Sigmoid colon (tissue), 4 donors: ENCODE measurements at regions not wholly inside any gene's neighbourhood (a gene's known extent, or its start where the extent isn't known, plus 50 kb on each side); places are given as distances from the start of the nearest gene placed in this dataset.

ENCODE experiments used
- POLR2A ChIP-seq, 2 donors: fragments of 450-650 bp; IDR thresholded peaks; one replicate each; pipeline ENCODE4 v1.6.1; 2016; ENCODE audit warnings: antibody characterized with exemption in 2 of 2, mild to moderate bottlenecking in 2 of 2, moderate library complexity in 2 of 2
- POLR2AphosphoS5 ChIP-seq, 4 donors: sonication (generic); formaldehyde crosslinking; IDR thresholded peaks; one replicate each; pipeline ENCODE4 v1.6.1; 2017; ENCODE audit warnings: antibody characterized with exemption in 4 of 4
- TF ChIP-seq, protein P1 (sequence below), 4 experiments: fragments of 450-650 bp in 3 of 4; fragments of 200-600 bp in 1 of 4; IDR thresholded peaks; one replicate each; pipeline ENCODE4 v1.5.1; 2016 to 2019; ENCODE audit warnings: antibody characterized with exemption in 4 of 4, mild to moderate bottlenecking in 3 of 4, moderate library complexity in 2 of 4

DNA sequence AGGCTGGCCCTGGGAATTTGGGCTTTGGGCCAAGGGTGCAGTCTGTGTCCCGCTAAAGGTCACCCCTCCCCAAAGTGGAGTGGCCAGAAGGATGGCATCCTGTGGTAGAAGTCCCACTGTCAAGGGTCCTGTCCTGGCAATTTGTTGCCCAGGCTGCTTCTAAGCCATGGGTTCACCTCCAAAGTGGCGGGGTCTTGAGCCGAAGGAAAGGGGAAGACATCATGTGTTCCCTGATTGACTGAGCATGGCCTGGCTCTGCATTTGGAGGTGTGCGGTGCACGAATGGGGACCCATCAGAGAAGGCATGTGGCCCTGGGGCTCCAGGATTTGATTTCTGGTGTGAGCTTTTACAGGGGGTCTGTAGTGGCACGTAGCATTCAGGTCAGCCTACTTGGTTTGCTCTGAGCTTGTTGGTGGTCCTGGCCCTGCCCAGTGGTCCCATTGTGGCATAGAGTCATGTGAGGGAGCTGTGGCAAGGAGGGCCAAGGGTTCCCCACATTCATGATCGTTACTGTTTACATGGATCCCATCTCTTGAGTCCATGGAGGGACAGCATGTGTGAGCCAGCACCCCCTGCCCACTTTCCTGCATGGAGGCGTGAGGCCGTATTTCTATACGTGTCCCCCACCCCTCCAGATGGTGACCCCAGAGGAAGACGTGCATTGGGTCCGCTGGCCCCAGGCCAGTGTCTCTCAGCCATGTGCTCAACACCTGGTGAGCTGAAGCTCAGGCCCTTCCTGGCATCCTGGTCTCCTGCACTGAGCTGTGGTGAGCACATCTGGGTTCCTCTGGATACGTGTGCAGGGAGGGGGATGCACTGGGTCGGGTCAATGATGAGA lies 225.1 kb downstream of the SNRPN start:
- no peak for TF ChIP-seq POLR2A (IDR thresholded peaks at IDR 0.05)
- TF ChIP-seq, protein P1, sequence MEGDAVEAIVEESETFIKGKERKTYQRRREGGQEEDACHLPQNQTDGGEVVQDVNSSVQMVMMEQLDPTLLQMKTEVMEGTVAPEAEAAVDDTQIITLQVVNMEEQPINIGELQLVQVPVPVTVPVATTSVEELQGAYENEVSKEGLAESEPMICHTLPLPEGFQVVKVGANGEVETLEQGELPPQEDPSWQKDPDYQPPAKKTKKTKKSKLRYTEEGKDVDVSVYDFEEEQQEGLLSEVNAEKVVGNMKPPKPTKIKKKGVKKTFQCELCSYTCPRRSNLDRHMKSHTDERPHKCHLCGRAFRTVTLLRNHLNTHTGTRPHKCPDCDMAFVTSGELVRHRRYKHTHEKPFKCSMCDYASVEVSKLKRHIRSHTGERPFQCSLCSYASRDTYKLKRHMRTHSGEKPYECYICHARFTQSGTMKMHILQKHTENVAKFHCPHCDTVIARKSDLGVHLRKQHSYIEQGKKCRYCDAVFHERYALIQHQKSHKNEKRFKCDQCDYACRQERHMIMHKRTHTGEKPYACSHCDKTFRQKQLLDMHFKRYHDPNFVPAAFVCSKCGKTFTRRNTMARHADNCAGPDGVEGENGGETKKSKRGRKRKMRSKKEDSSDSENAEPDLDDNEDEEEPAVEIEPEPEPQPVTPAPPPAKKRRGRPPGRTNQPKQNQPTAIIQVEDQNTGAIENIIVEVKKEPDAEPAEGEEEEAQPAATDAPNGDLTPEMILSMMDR (IDR thresholded peaks at IDR 0.05), result no peak
- no peak for TF ChIP-seq POLR2AphosphoS5 (IDR thresholded peaks at IDR 0.05)
